Gastroesophageal sphincter (tissue), 2 donors: ENCODE measurements at regions not wholly inside any gene's neighbourhood (a gene's known extent, or its start where the extent isn't known, plus 50 kb on each side); places are given as distances from the start of the nearest gene placed in this dataset.

Experiments
- POLR2A ChIP-seq, 2 donors: fragments of 450-650 bp; IDR thresholded peaks; one replicate each; pipeline ENCODE4 v1.6.1; 2017; ENCODE audit warnings: antibody characterized with exemption in 2 of 2, mild to moderate bottlenecking in 2 of 2, moderate library complexity in 1 of 2
- POLR2AphosphoS5 ChIP-seq: sonication (generic); formaldehyde crosslinking; IDR thresholded peaks from one replicate; pipeline ENCODE4 v1.6.1; 2017; ENCODE audit warnings: antibody characterized with exemption

GRCh38 chr6:150465610-150466009 lies 96.8 kb downstream of the IYD start:
- TF ChIP-seq POLR2A (IDR thresholded peaks at IDR 0.05): no peak
- no peak for TF ChIP-seq POLR2AphosphoS5
